Kidney epithelial cell (primary cell): ENCODE measurements at regions not wholly inside any gene's neighbourhood (a gene's known extent, or its start where the extent isn't known, plus 50 kb on each side); places are given as distances from the start of the nearest gene placed in this dataset.

ENCODE experiments used
- DNase-seq: peaks from one replicate; pipeline ENCODE4 v3.0.0-alpha.2; 2010; ENCODE audit warnings: low read depth
- H3K27me3 ChIP-seq: 2 replicates; pipeline ENCODE4 v1.6.0; 2011; ENCODE audit warnings: low read length; ENCODE audit not compliant: control insufficient read depth, insufficient read depth
- H3K36me3 ChIP-seq: 2 replicates; pipeline ENCODE4 v1.5.1; 2011; ENCODE audit warnings: low read length; ENCODE audit not compliant: control insufficient read depth, insufficient read depth
- H3K4me3 ChIP-seq: 2 replicates; pipeline ENCODE4 v1.5.1; 2011; ENCODE audit warnings: low read depth, mild to moderate bottlenecking, control low read depth, low read length
- CTCF ChIP-seq: IDR thresholded peaks from 2 replicates; pipeline ENCODE4 v1.5.1; 2011; ENCODE audit warnings: mild to moderate bottlenecking, moderate library complexity, low read length, control low read depth, inconsistent platforms; ENCODE audit not compliant: insufficient read depth, poor library complexity, severe bottlenecking

- H3K36me3 ChIP-seq: no peaks in the 10 kb centered on the region
- no peak for TF ChIP-seq CTCF
These were observed 86.2 kb downstream of the PFDN4 start for GRCh38 chr20:54294094-54294493.

GRCh38 chr20:54295686-54296085 lies 87.8 kb downstream of the PFDN4 start:
- TF ChIP-seq CTCF: no peak
- no peaks in the 10 kb centered on the region for H3K27me3 ChIP-seq
- no peak for DNase-seq

More at GRCh38 chr20:54294094-54294493, 86.2 kb downstream of the PFDN4 start:
- Histone ChIP-seq H3K4me3 (no peak overlapping the region), H3K27me3 (no peaks in the 10 kb centered on the region)
- DNase-seq: no peak

GRCh38 chr20:54305421-54305820 lies 97.5 kb downstream of the PFDN4 start:
- no peak for DNase-seq
- TF ChIP-seq CTCF: no peak
- Histone ChIP-seq H3K27me3 (no peaks in the 10 kb centered on the region), H3K36me3 (no peaks in the 10 kb centered on the region), H3K4me3 (no peak overlapping the region)

More at GRCh38 chr20:54295686-54296085, 87.8 kb downstream of the PFDN4 start:
- H3K4me3 ChIP-seq: no peak overlapping the region
- H3K36me3 ChIP-seq: no peaks in the 10 kb centered on the region

- Histone ChIP-seq H3K4me3 (no peak overlapping the region), H3K36me3 (no peaks in the 10 kb centered on the region), H3K27me3 (no peaks in the 10 kb centered on the region)
- DNase-seq: no peak
- TF ChIP-seq CTCF: no peak
These were observed 99.3 kb downstream of the PFDN4 start for GRCh38 chr20:54306985-54307710.

GRCh38 chr20:54308804-54309203 lies 100.9 kb downstream of the PFDN4 start:
- Histone ChIP-seq H3K27me3 (no peaks in the 10 kb centered on the region), H3K4me3 (no peak overlapping the region), H3K36me3 (no peaks in the 10 kb centered on the region)
- no peak for TF ChIP-seq CTCF
- DNase-seq: no peak

- no peak overlapping the region for H3K4me3 ChIP-seq
- no peaks in the 10 kb centered on the region for H3K27me3 ChIP-seq
- no peaks in the 10 kb centered on the region for H3K36me3 ChIP-seq
- no peak for TF ChIP-seq CTCF
- DNase-seq: no peak
These were observed 111.0 kb downstream of the PFDN4 start for GRCh38 chr20:54318892-54319291.
